ENCODE measurements at regions not wholly inside any gene's neighbourhood (a gene's known extent, or its start where the extent isn't known, plus 50 kb on each side); places are given as distances from the start of the nearest gene placed in this dataset.

- no peak overlapping the region for H3K27ac ChIP-seq (ENCODE audit: low read depth)
- H3K27me3 Mint-ChIP-seq (ENCODE audit: insufficient read depth, low read depth, poor library complexity): peaks cover 3% of the 10 kb centered on the region
- no peaks in the 10 kb centered on the region for H3K27me3 ChIP-seq (ENCODE audit: insufficient read depth)
- TF ChIP-seq STAT1 (IDR thresholded peaks at IDR 0.05; ENCODE audit: unreplicated experiment): no peak
- no peak for TF ChIP-seq POLR2AphosphoS5 (IDR thresholded peaks at IDR 0.05; ENCODE audit: low read depth)
- no peak for TF ChIP-seq ETS1 (IDR thresholded peaks at IDR 0.05)
- TF ChIP-seq REST (IDR thresholded peaks at IDR 0.05; ENCODE audit: unreplicated experiment): no peak
- no peak for TF ChIP-seq ZNF331 (CRISPR knock-in tag; IDR thresholded peaks at IDR 0.05; ENCODE audit: low read depth)
- no peak for TF ChIP-seq ZNF462 (CRISPR knock-in tag; IDR thresholded peaks at IDR 0.05)
- no peak for TF ChIP-seq ZNF114 (CRISPR knock-in tag; IDR thresholded peaks at IDR 0.05)
- H3K9me2 ChIP-seq (ENCODE audit: insufficient read depth): peaks cover 29% of the 10 kb centered on the region
- H3K4me2 ChIP-seq: no peak overlapping the region
- no peak overlapping the region for H2AFZ ChIP-seq
- ATAC-seq: no peak
- H3K27ac Mint-ChIP-seq: no peak overlapping the region
- no peaks in the 10 kb centered on the region for H3K79me2 ChIP-seq (replicated peaks; ENCODE audit: insufficient read depth)
- H3K36me3 Mint-ChIP-seq (ENCODE audit: low read depth): peaks cover 30% of the 10 kb centered on the region
- H3K4me1 Mint-ChIP-seq: 0 out of 3 replicates have a peak, but pooled peaks cover 2% of the 10 kb centered on the region
- peaks cover 40% of the 10 kb centered on the region for H3K9me3 Mint-ChIP-seq
- H4K20me1 ChIP-seq (replicated peaks; ENCODE audit: insufficient read depth): no peaks in the 10 kb centered on the region
- DNase-seq (ENCODE audit: low spot score): no peak
- H3K4me3 Mint-ChIP-seq: no peak overlapping the region
- H3K4me1 ChIP-seq (ENCODE audit: insufficient read depth): no peaks in the 10 kb centered on the region
- H3F3A ChIP-seq (replicated peaks; ENCODE audit: low read depth): no peaks in the 10 kb centered on the region
- no peak overlapping the region for H3K4me3 ChIP-seq
- H3K36me3 ChIP-seq (ENCODE audit: insufficient read depth): no peaks in the 10 kb centered on the region
Observed at GRCh38 chr6:142534484-142534883, 232.7 kb downstream of the ADGRG6 start.
